Activated CD4-positive, alpha-beta T cell treated with anti-CD3 and anti-CD28 coated beads for 48 hours (primary cell): ENCODE measurements at regions not wholly inside any gene's neighbourhood (a gene's known extent, or its start where the extent isn't known, plus 50 kb on each side); places are given as distances from the start of the nearest gene placed in this dataset.
A peak's percentile ranks its signal among the peaks of the same experiment; 100 is the strongest.
"Not testable (repeated sequence)": the region's sequence is repeated elsewhere in the genome, so short reads cannot be mapped to it uniquely, and the experiment has no call there.

ENCODE experiments used
- DNase-seq: peaks from one replicate; pipeline ENCODE4 v3.0.0-alpha.2; 2020

- DNase-seq: no peak
Observed at GRCh38 chr7:13107291-13107690, 419.9 kb downstream of the ARL4A start.

GRCh38 chr7:13108061-13108460 lies 420.6 kb downstream of the ARL4A start:
- DNase-seq: no peak

- DNase-seq: no peak
Observed at GRCh38 chr7:13109201-13109600, 421.8 kb downstream of the ARL4A start.

- no peak for DNase-seq
Observed at GRCh38 chr7:13110107-13110506, 422.7 kb downstream of the ARL4A start.

GRCh38 chr7:13111230-13111629 lies 423.8 kb downstream of the ARL4A start:
- peak; percentile 10 for DNase-seq

- not testable (repeated sequence) for DNase-seq
Observed at GRCh38 chr7:13114240-13114639, 426.8 kb downstream of the ARL4A start.

GRCh38 chr7:13115157-13115772 lies 427.8 kb downstream of the ARL4A start:
- DNase-seq: no peak

- DNase-seq: no peak
Observed at GRCh38 chr7:13115855-13116254, 428.4 kb downstream of the ARL4A start.

- DNase-seq: no peak
Observed at GRCh38 chr7:13117103-13117502, 429.7 kb downstream of the ARL4A start.

GRCh38 chr7:13117592-13117991 lies 430.2 kb downstream of the ARL4A start:
- no peak for DNase-seq

GRCh38 chr7:13124629-13125028 lies 437.2 kb downstream of the ARL4A start:
- DNase-seq: not testable (repeated sequence)

GRCh38 chr7:13126347-13126746 lies 438.9 kb downstream of the ARL4A start:
- DNase-seq: no peak

- no peak for DNase-seq
Observed at GRCh38 chr7:13130321-13130720, 442.9 kb downstream of the ARL4A start.

GRCh38 chr7:13130906-13131305 lies 443.5 kb downstream of the ARL4A start:
- DNase-seq: not testable (repeated sequence)

GRCh38 chr7:13132314-13132713 lies 444.9 kb downstream of the ARL4A start:
- DNase-seq: no peak

GRCh38 chr7:13136345-13136744 lies 448.9 kb downstream of the ARL4A start:
- DNase-seq: not testable (repeated sequence)

GRCh38 chr7:13139436-13139835 lies 452.0 kb downstream of the ARL4A start:
- DNase-seq: no peak

GRCh38 chr7:13144673-13145072 lies 457.2 kb downstream of the ARL4A start:
- no peak for DNase-seq

GRCh38 chr7:13148548-13148947 lies 461.1 kb downstream of the ARL4A start:
- DNase-seq: no peak

GRCh38 chr7:13151978-13152377 lies 464.5 kb downstream of the ARL4A start:
- no peak for DNase-seq

GRCh38 chr7:13152755-13153154 lies 465.3 kb downstream of the ARL4A start:
- no peak for DNase-seq

- no peak for DNase-seq
Observed at GRCh38 chr7:13153266-13153665, 465.8 kb downstream of the ARL4A start.

GRCh38 chr7:13153742-13154141 lies 466.3 kb downstream of the ARL4A start:
- no peak for DNase-seq

- DNase-seq: no peak
Observed at GRCh38 chr7:13155188-13155587, 467.8 kb downstream of the ARL4A start.

GRCh38 chr7:13159003-13159402 lies 471.6 kb downstream of the ARL4A start:
- DNase-seq: no peak
